ENCODE measurements at regions not wholly inside any gene's neighbourhood (a gene's known extent, or its start where the extent isn't known, plus 50 kb on each side); places are given as distances from the start of the nearest gene placed in this dataset.

DNA sequence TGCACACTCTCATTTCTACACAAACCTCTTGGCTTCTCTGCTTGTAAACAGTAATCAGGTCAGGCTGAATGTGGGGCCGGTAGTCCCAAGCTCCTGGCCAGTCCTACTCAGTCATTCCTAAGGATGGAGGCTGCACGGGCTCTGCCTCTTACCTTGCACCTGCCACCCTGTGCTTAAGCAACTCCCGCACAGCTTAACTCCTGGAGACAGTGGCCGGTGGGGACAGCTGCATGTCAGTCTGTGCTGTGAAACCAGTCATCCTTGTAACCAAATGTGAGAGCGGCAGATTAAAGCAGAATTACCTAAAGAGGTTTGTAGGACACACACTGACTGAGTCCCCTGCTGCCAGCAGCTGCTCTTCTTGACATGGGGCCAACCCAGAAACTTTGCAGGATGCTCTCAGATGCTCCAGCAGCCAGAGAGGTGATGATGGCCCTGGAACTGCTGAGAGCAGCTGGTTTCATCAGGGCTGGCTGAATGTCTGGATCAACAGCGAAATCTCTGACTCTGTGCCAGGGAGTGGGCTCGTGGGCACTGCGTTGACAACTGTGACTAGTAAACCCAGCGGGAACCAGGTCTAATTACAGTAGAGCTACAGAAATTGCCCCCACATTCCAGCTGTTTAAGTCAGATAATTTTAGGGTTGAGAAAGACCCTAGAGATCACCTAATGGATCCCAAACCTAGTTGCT is 123.7 kb downstream of the ANAPC4 start:
- POLR2A ChIA-PET = no interaction called here
- Histone ChIP-seq H3K27ac (ENCODE audit: low read depth, low read length) (no peak overlapping the region), H3K4me3 (ENCODE audit: low read depth, low read length) (no peak overlapping the region), H3K9me3 (ENCODE audit: control insufficient read depth, insufficient read depth, low read length) (peaks cover 12% of the 10 kb centered on the region), H3K27me3 (ENCODE audit: control insufficient read depth, insufficient read depth, low read length) (no peaks in the 10 kb centered on the region)
- no peak for DNase-seq (ENCODE audit: low read depth, low spot score)
- CTCF ChIA-PET = no interaction called here
- TF ChIP-seq, protein P1, sequence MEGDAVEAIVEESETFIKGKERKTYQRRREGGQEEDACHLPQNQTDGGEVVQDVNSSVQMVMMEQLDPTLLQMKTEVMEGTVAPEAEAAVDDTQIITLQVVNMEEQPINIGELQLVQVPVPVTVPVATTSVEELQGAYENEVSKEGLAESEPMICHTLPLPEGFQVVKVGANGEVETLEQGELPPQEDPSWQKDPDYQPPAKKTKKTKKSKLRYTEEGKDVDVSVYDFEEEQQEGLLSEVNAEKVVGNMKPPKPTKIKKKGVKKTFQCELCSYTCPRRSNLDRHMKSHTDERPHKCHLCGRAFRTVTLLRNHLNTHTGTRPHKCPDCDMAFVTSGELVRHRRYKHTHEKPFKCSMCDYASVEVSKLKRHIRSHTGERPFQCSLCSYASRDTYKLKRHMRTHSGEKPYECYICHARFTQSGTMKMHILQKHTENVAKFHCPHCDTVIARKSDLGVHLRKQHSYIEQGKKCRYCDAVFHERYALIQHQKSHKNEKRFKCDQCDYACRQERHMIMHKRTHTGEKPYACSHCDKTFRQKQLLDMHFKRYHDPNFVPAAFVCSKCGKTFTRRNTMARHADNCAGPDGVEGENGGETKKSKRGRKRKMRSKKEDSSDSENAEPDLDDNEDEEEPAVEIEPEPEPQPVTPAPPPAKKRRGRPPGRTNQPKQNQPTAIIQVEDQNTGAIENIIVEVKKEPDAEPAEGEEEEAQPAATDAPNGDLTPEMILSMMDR (IDR thresholded peaks at IDR 0.05; ENCODE audit: low read depth, low read length) = no peak

DNA sequence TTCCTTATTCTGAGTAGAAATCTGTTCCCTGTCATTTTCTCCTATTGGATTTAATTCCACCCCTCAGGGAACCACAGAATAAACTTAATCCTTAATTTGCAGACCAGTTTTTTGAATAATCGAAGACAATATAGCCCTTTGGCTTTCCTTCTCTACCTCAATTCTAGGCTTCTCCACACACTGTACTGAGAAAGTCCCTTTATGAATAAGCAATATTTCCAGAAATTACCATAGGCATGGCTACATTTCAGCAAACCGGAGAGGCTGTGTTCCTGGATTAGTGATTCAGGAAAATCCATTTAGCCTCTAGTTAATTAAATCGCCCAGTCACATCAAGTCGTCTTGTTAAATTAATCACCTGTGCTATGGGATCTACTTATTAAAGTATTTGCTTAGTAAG is 125.1 kb downstream of the ANAPC4 start:
- CTCF ChIA-PET = no interaction called here
- Histone ChIP-seq H3K9me3 (ENCODE audit: control insufficient read depth, insufficient read depth, low read length) (peaks cover 21% of the 10 kb centered on the region), H3K27ac (ENCODE audit: low read depth, low read length) (no peak overlapping the region), H3K27me3 (ENCODE audit: control insufficient read depth, insufficient read depth, low read length) (no peaks in the 10 kb centered on the region), H3K4me3 (ENCODE audit: low read depth, low read length) (no peak overlapping the region)
- TF ChIP-seq, protein P1 (IDR thresholded peaks at IDR 0.05; ENCODE audit: low read depth, low read length) = no peak
- POLR2A ChIA-PET = no interaction called here
- DNase-seq (ENCODE audit: low read depth, low spot score) = no peak

DNA sequence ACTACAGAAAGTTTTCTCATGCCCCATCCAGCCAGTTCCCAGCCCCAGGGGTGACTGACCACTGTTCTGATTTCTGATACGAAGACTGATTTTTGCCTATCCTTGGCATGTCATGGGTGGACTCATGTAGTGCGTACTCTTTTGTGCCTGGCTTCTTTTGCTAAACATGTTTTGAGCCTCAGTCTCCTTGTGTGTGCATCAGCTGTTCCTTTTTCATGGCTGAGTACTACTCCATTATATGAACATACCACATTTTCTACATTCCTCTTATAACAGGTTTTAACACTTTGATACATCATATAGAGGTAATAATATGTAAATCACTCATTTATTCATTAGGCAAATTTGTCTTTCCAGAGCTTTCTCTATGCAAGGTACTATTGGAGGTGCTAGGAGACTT is 126.7 kb downstream of the ANAPC4 start:
- ChIA-PET POLR2A (no interaction called here), CTCF (no interaction called here)
- DNase-seq (ENCODE audit: low read depth, low spot score) = no peak
- Histone ChIP-seq H3K4me3 (ENCODE audit: low read depth, low read length) (no peak overlapping the region), H3K9me3 (ENCODE audit: control insufficient read depth, insufficient read depth, low read length) (peaks cover 21% of the 10 kb centered on the region), H3K27ac (ENCODE audit: low read depth, low read length) (no peak overlapping the region), H3K27me3 (ENCODE audit: control insufficient read depth, insufficient read depth, low read length) (no peaks in the 10 kb centered on the region)
- TF ChIP-seq, protein P1 (IDR thresholded peaks at IDR 0.05; ENCODE audit: low read depth, low read length) = no peak

DNA sequence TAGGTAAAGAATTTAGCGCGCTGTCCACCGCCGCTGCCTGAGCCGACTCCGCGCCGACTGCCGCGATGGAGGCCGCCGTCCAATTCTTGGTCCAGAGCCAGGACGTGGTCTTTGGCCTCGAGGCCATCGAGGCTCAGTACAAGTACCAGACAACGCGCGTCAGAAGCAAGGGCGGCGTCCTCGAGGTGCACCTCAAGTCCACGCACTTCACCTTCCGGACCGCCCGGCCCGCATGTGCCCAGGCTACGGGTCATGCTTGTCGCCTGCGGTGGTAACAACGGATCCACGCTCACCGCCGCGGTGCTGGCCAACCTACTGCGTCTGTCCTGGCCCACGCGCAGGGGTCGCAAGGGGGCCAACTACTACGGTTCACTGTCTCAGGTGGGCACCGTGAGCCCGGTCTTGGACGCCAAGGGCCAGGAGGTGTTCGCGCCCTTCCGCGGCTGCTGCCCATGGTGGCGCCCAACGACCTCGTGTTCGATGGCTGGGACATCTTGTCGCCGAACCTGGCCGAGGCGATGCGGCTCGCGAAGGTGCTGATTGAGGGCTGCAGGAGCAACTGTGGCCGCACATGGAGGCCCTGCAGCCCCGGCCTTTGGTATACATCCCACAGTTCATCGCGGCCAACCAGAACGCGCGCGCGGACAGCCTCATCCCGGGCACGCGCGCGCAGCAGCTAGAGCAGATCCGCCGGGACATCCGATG is 128.0 kb downstream of the ANAPC4 start:
- CTCF ChIA-PET = no interaction called here
- POLR2A ChIA-PET = no interaction called here
- Histone ChIP-seq H3K9me3 (ENCODE audit: control insufficient read depth, insufficient read depth, low read length) (peaks cover 21% of the 10 kb centered on the region), H3K27me3 (ENCODE audit: control insufficient read depth, insufficient read depth, low read length) (no peaks in the 10 kb centered on the region), H3K4me3 (ENCODE audit: low read depth, low read length) (no peak overlapping the region), H3K27ac (ENCODE audit: low read depth, low read length) (no peak overlapping the region)
- no peak for DNase-seq (ENCODE audit: low read depth, low spot score)
- TF ChIP-seq, protein P1 (IDR thresholded peaks at IDR 0.05; ENCODE audit: low read depth, low read length) = no peak

DNA sequence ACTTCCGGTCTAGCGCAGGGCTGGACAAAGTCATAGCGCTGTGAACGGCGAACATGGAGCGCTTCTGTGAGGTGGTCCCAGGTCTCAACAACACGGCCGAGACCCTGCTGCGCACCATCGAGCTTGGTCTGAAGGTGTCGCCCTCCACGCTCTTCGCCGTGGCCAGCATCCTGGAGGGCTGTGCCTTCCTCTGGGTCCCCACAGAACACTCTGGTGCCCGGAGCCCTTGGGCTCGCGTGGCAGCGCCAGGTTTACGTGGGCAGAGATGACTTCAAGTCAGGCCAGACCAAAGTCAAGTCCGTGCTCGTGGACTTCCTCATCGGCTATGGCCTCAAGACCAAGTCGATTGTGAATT is 128.6 kb downstream of the ANAPC4 start:
- Histone ChIP-seq H3K9me3 (ENCODE audit: control insufficient read depth, insufficient read depth, low read length) (peaks cover 21% of the 10 kb centered on the region), H3K4me3 (ENCODE audit: low read depth, low read length) (no peak overlapping the region), H3K27ac (ENCODE audit: low read depth, low read length) (no peak overlapping the region), H3K27me3 (ENCODE audit: control insufficient read depth, insufficient read depth, low read length) (no peaks in the 10 kb centered on the region)
- TF ChIP-seq, protein P1 (IDR thresholded peaks at IDR 0.05; ENCODE audit: low read depth, low read length) = no peak
- ChIA-PET POLR2A (no interaction called here), CTCF (no interaction called here)
- DNase-seq (ENCODE audit: low read depth, low spot score) = no peak
